ENCODE measurements at regions not wholly inside any gene's neighbourhood (a gene's known extent, or its start where the extent isn't known, plus 50 kb on each side); places are given as distances from the start of the nearest gene placed in this dataset.

DNA sequence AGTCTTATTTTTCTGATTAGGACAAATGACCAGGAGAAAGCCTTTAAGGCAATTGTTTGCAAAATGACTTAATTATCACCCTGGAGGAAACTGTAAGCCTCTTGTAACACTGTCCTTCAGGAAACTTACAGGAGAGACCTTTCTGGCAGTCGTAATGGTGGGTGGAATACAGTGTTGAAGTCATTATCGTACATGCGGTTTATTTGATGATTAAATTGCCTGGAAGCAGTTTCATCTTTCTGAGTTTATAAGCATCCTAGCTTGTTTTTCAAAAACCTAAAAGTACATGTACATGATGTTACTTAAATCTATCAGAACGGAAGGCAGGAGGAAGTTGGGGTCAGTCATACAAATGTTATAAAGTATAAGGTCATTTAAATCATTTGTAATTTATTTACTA is 86.2 kb upstream of the RAB27B start:
- TF ChIP-seq, protein P1, sequence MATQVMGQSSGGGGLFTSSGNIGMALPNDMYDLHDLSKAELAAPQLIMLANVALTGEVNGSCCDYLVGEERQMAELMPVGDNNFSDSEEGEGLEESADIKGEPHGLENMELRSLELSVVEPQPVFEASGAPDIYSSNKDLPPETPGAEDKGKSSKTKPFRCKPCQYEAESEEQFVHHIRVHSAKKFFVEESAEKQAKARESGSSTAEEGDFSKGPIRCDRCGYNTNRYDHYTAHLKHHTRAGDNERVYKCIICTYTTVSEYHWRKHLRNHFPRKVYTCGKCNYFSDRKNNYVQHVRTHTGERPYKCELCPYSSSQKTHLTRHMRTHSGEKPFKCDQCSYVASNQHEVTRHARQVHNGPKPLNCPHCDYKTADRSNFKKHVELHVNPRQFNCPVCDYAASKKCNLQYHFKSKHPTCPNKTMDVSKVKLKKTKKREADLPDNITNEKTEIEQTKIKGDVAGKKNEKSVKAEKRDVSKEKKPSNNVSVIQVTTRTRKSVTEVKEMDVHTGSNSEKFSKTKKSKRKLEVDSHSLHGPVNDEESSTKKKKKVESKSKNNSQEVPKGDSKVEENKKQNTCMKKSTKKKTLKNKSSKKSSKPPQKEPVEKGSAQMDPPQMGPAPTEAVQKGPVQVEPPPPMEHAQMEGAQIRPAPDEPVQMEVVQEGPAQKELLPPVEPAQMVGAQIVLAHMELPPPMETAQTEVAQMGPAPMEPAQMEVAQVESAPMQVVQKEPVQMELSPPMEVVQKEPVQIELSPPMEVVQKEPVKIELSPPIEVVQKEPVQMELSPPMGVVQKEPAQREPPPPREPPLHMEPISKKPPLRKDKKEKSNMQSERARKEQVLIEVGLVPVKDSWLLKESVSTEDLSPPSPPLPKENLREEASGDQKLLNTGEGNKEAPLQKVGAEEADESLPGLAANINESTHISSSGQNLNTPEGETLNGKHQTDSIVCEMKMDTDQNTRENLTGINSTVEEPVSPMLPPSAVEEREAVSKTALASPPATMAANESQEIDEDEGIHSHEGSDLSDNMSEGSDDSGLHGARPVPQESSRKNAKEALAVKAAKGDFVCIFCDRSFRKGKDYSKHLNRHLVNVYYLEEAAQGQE (IDR thresholded peaks at IDR 0.05; ENCODE audit: low read depth) = no peak
- TF ChIP-seq CTCF (IDR thresholded peaks at IDR 0.05 in 2 of 3, conservative IDR thresholded peaks at IDR 0.05 in 1 of 3; ENCODE audit: borderline replicate concordance in 1 of 3, insufficient read depth in 1 of 3, low read depth in 2 of 3, low read length in 2 of 3) = no peak

Data from HCT116 (cell line).